ENCODE measurements at regions not wholly inside any gene's neighbourhood (a gene's known extent, or its start where the extent isn't known, plus 50 kb on each side); places are given as distances from the start of the nearest gene placed in this dataset.

- no peak for DNase-seq
These were observed 572.7 kb upstream of the CDH5 start for GRCh38 chr16:65793781-65794180.

GRCh38 chr16:65790768-65791167 lies 575.7 kb upstream of the CDH5 start:
- DNase-seq: no peak

GRCh38 chr16:65789161-65789945 lies 577.1 kb upstream of the CDH5 start:
- DNase-seq: no peak

GRCh38 chr16:65788434-65789140 lies 577.9 kb upstream of the CDH5 start:
- no peak for DNase-seq

GRCh38 chr16:65787921-65788320 lies 578.6 kb upstream of the CDH5 start:
- DNase-seq: no peak

GRCh38 chr16:65786916-65787315 lies 579.6 kb upstream of the CDH5 start:
- DNase-seq: no peak

GRCh38 chr16:65783709-65784474 lies 582.6 kb upstream of the CDH5 start:
- DNase-seq: no peak

- DNase-seq: no peak
These were observed 583.6 kb upstream of the CDH5 start for GRCh38 chr16:65782611-65783600.

- no peak for DNase-seq
These were observed 584.6 kb upstream of the CDH5 start for GRCh38 chr16:65781855-65782254.

- DNase-seq: no peak
These were observed 585.1 kb upstream of the CDH5 start for GRCh38 chr16:65781363-65781762.

GRCh38 chr16:65779201-65779600 lies 587.3 kb upstream of the CDH5 start:
- DNase-seq: no peak

GRCh38 chr16:65776639-65777183 lies 589.8 kb upstream of the CDH5 start:
- DNase-seq: no peak

- no peak for DNase-seq
These were observed 590.7 kb upstream of the CDH5 start for GRCh38 chr16:65775829-65776228.

GRCh38 chr16:65774350-65774749 lies 592.1 kb upstream of the CDH5 start:
- DNase-seq: no peak

GRCh38 chr16:65773301-65773874 lies 593.1 kb upstream of the CDH5 start:
- no peak for DNase-seq

GRCh38 chr16:65772134-65772732 lies 594.3 kb upstream of the CDH5 start:
- no peak for DNase-seq

- no peak for DNase-seq
These were observed 594.8 kb upstream of the CDH5 start for GRCh38 chr16:65771707-65772106.

GRCh38 chr16:65770752-65771151 lies 595.7 kb upstream of the CDH5 start:
- DNase-seq: no peak

- DNase-seq: no peak
These were observed 596.6 kb upstream of the CDH5 start for GRCh38 chr16:65769776-65770438.

- no peak for DNase-seq
These were observed 597.4 kb upstream of the CDH5 start for GRCh38 chr16:65769055-65769465.
